A673 (cell line): ENCODE measurements at regions not wholly inside any gene's neighbourhood (a gene's known extent, or its start where the extent isn't known, plus 50 kb on each side); places are given as distances from the start of the nearest gene placed in this dataset.

Experiments
- BruUV-seq: library from RNA; stranded (reverse); fragments of 400-500 nt; replicated peaks from 2 replicates; lab custom pipeline; 2021; lab: Mats Ljungman, UMichigan
- CTCF ChIA-PET: fragments of 300-600 bp; sonication (Branson Sonifier 250); formaldehyde crosslinking; loops from one replicate; lab custom pipeline; 2022; ENCODE audit warnings: antibody characterized with exemption; lab: Charles Lee
- POLR2A ChIA-PET: fragments of 300-600 bp; sonication (Branson Sonifier 250); formaldehyde crosslinking; loops from one replicate; lab custom pipeline; 2022; ENCODE audit warnings: antibody characterized with exemption; ENCODE audit not compliant: low non-redundant PET; lab: Charles Lee
- DNase-seq: peaks from one replicate; pipeline ENCODE4 v3.0.0-alpha.2; 2015; ENCODE audit warnings: low spot score
- H3K27ac ChIP-seq: fragments of 200-600 bp; sonication (generic); 2 replicates; pipeline ENCODE4 v1.5.1; 2016; ENCODE audit warnings: mixed run types, low read depth, mild to moderate bottlenecking, mixed read lengths, antibody characterized with exemption, low read length; ENCODE audit not compliant: poor library complexity, severe bottlenecking
- H3K27me3 ChIP-seq: fragments of 200-600 bp; sonication (generic); replicated peaks from 2 replicates; pipeline ENCODE4 v1.6.1; 2017; ENCODE audit warnings: mixed run types, low read depth, mild to moderate bottlenecking, mixed read lengths, antibody characterized with exemption, low read length; ENCODE audit not compliant: insufficient read depth, poor library complexity
- H3K36me3 ChIP-seq: fragments of 200-600 bp; sonication (generic); 2 replicates; pipeline ENCODE4 v1.6.1; 2016; ENCODE audit warnings: mixed run types, mild to moderate bottlenecking, mixed read lengths, antibody characterized with exemption, low read length; ENCODE audit not compliant: insufficient read depth, poor library complexity, severe bottlenecking
- H3K4me1 ChIP-seq: fragments of 200-600 bp; sonication (generic); 2 replicates; pipeline ENCODE4 v1.6.1; 2017; ENCODE audit warnings: mixed run types, mild to moderate bottlenecking, mixed read lengths, antibody characterized with exemption, low read length; ENCODE audit not compliant: insufficient read depth, poor library complexity, severe bottlenecking
- H3K4me3 ChIP-seq: fragments of 200-600 bp; sonication (generic); 2 replicates; pipeline ENCODE4 v1.5.1; 2016; ENCODE audit warnings: low read depth, mixed run types, mild to moderate bottlenecking, mixed read lengths, low read length; ENCODE audit not compliant: poor library complexity, severe bottlenecking
- H3K9me3 ChIP-seq: fragments of 200-600 bp; sonication (generic); 2 replicates; pipeline ENCODE4 v1.6.1; 2016; ENCODE audit warnings: mixed run types, low read depth, mild to moderate bottlenecking, mixed read lengths, antibody characterized with exemption, low read length; ENCODE audit not compliant: poor library complexity, severe bottlenecking
- CTCF ChIP-seq: fragments of 300-800, 200-600 bp; sonication (generic); conservative IDR thresholded peaks from 2 replicates; pipeline ENCODE4 v1.5.1; 2017; ENCODE audit warnings: low read depth, mild to moderate bottlenecking, antibody characterized with exemption, low read length, moderate library complexity, mixed read lengths
- EZH2 ChIP-seq: fragments of 200-600 bp; sonication (generic); IDR thresholded peaks from 2 replicates; pipeline ENCODE4 v1.6.1; 2017; ENCODE audit warnings: borderline replicate concordance, low read depth, mild to moderate bottlenecking, mixed read lengths, antibody characterized with exemption, low read length; ENCODE audit not compliant: poor library complexity, severe bottlenecking
- intact Hi-C: fragments of 100-400 bp; cut with micrococcal nuclease; formaldehyde crosslinking; loops from one replicate; pipeline ENCODE4 v1.10.0; 2022; ENCODE audit not compliant: unreplicated experiment

DNA sequence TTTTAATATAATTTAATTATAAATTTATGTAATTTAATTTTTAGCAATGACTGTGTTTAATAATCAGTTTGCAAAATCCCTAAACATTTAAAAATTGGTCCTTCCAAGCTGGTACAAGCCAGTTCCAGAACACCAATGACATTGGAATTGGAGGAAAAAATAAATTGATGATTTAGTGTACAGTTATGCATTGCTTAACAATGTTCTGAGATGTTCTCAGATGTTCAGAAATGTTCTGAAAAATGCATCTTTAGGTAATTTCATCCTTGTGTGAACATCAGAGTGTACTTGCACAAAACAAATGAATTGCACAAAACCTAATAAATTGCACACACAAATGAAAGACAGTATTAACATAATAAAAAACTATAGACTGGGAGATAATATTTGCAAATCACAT lies 95.2 kb downstream of the TRIB2 start:
- POLR2A ChIA-PET, result no interaction called here
- no peaks in the 10 kb centered on the region for H3K9me3 ChIP-seq
- intact Hi-C loops, result no loop called here
- CTCF ChIA-PET, result no interaction called here
- no peaks in the 10 kb centered on the region for H3K36me3 ChIP-seq
- H3K27ac ChIP-seq, result no peak overlapping the region
- TF ChIP-seq EZH2 (no peak), CTCF (no peak)
- H3K4me3 ChIP-seq, result no peak overlapping the region
- no peak for DNase-seq
- H3K27me3 ChIP-seq, result no peaks in the 10 kb centered on the region
- BruUV-seq, result no TSS peak
- H3K4me1 ChIP-seq, result peaks cover 9% of the 10 kb centered on the region

DNA sequence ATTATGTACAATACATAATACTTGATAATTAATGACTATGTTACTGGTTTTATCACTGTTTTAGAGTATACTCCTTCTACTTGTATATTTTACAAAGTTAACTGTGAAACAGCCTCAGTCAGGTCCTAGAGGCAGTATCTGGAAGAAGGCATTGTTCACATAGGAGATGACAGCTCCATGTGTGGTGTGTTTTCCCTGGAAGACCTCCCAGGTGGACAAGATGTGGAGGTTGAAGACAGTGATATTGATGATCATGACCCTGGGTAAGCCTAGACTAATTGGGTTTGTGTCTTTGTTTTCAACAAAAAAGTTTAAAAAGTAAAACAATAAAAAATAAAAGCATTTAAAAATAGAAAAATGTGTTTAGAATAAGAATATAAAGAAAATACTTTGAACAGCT lies 96.4 kb downstream of the TRIB2 start:
- CTCF ChIA-PET, result no interaction called here
- Histone ChIP-seq H3K4me3 (no peak overlapping the region), H3K4me1 (peaks cover 9% of the 10 kb centered on the region), H3K27me3 (no peaks in the 10 kb centered on the region), H3K36me3 (no peaks in the 10 kb centered on the region), H3K27ac (no peak overlapping the region), H3K9me3 (no peaks in the 10 kb centered on the region)
- no peak for DNase-seq
- POLR2A ChIA-PET, result no interaction called here
- intact Hi-C loops, result no loop called here
- TF ChIP-seq CTCF, result no peak
- no peak for TF ChIP-seq EZH2
- BruUV-seq, result no TSS peak

- H3K27me3 ChIP-seq, result no peaks in the 10 kb centered on the region
- no peak for TF ChIP-seq EZH2
- no peak for TF ChIP-seq CTCF
- peaks cover 25% of the 10 kb centered on the region for H3K4me1 ChIP-seq
- no peak overlapping the region for H3K4me3 ChIP-seq
- H3K27ac ChIP-seq, result no peak overlapping the region
- POLR2A ChIA-PET, result no interaction called here
- BruUV-seq, result no TSS peak
- CTCF ChIA-PET, result no interaction called here
- no peaks in the 10 kb centered on the region for H3K9me3 ChIP-seq
- H3K36me3 ChIP-seq, result no peaks in the 10 kb centered on the region
- no peak for DNase-seq
- intact Hi-C loops, result no loop called here
Observed at GRCh38 chr2:12816379-12817306, 99.9 kb downstream of the TRIB2 start.
